Loucy (cell line): ENCODE measurements at regions not wholly inside any gene's neighbourhood (a gene's known extent, or its start where the extent isn't known, plus 50 kb on each side); places are given as distances from the start of the nearest gene placed in this dataset.

Source experiments
- EZH2phosphoT487 ChIP-seq: fragments of 200-600 bp; IDR thresholded peaks from 2 replicates; pipeline ENCODE4 v1.6.1; 2018; ENCODE audit warnings: antibody characterized with exemption, mild to moderate bottlenecking, moderate library complexity, borderline replicate concordance
- TF ChIP-seq, protein P1 (sequence below): fragments of 200-600 bp; sonication (generic); conservative IDR thresholded peaks from 2 replicates; pipeline ENCODE4 v1.5.1; 2014; ENCODE audit warnings: mild to moderate bottlenecking, antibody characterized with exemption, low read length

DNA sequence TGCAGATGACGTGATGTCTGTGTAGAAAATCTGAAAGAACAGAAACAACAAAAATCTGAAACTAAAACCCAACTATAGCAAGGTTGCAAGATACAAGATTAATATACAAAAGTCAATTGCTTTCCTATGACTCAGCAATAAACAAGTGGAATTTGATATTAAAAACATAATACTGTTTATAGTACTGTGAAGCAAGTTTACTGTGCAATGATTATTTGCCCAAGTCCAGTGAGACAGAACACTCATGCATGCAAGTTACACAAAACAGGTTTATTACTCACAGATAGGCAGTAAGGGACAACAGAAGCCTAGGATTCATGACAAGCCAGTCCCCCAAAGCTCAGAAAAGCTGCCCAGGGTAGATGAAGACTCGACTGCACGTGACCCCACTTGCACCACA lies 62.4 kb upstream of the RAB4A start:
- TF ChIP-seq, protein P1, sequence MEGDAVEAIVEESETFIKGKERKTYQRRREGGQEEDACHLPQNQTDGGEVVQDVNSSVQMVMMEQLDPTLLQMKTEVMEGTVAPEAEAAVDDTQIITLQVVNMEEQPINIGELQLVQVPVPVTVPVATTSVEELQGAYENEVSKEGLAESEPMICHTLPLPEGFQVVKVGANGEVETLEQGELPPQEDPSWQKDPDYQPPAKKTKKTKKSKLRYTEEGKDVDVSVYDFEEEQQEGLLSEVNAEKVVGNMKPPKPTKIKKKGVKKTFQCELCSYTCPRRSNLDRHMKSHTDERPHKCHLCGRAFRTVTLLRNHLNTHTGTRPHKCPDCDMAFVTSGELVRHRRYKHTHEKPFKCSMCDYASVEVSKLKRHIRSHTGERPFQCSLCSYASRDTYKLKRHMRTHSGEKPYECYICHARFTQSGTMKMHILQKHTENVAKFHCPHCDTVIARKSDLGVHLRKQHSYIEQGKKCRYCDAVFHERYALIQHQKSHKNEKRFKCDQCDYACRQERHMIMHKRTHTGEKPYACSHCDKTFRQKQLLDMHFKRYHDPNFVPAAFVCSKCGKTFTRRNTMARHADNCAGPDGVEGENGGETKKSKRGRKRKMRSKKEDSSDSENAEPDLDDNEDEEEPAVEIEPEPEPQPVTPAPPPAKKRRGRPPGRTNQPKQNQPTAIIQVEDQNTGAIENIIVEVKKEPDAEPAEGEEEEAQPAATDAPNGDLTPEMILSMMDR = no peak
- no peak for TF ChIP-seq EZH2phosphoT487
